ENCODE measurements at regions not wholly inside any gene's neighbourhood (a gene's known extent, or its start where the extent isn't known, plus 50 kb on each side); places are given as distances from the start of the nearest gene placed in this dataset.

GRCh38 chr10:111273635-111274034, 196.8 kb downstream of the ADRA2A start:
- TF ChIP-seq CTCF (IDR thresholded peaks at IDR 0.05) (no peak), POLR2A (IDR thresholded peaks at IDR 0.05) (no peak)

All from upper lobe of left lung (tissue), 4 donors.